HG02981 (cell line): ENCODE measurements at regions not wholly inside any gene's neighbourhood (a gene's known extent, or its start where the extent isn't known, plus 50 kb on each side); places are given as distances from the start of the nearest gene placed in this dataset.

Experiments used
- ATAC-seq: cut with Tn5 transposase; IDR thresholded peaks from one replicate; pipeline ENCODE4 v1.9.1; 2021; ENCODE audit warnings: mild to moderate bottlenecking, moderate library complexity; ENCODE audit not compliant: unreplicated experiment

- no peak for ATAC-seq
These were observed 578.0 kb downstream of the BCOR start for GRCh38 chrX:39519566-39520301.

- ATAC-seq = no peak
These were observed 572.0 kb downstream of the BCOR start for GRCh38 chrX:39525758-39526157.

GRCh38 chrX:39527025-39527424 lies 570.7 kb downstream of the BCOR start:
- ATAC-seq = no peak

GRCh38 chrX:39528161-39528916 lies 569.4 kb downstream of the BCOR start:
- no peak for ATAC-seq

- no peak for ATAC-seq
These were observed 565.0 kb downstream of the BCOR start for GRCh38 chrX:39532761-39533160.

DNA sequence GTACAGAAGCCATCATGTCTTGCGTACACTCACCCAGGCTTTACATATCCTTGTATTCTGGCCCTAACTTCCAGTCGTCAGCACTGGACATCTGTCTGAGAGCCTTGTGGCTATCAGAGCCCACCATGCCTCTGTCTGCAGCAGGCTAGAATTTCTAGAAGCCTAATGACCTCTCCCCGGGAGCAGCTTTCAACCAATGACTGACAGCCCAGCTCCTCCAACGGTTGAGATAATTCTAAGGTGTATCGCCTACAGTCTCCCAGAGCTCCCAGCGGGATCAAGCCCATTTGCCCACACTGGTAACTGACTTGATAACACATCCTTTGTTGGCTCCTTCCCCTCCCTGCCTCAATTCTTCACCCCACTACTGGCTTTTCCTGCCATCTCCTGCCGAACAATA lies 562.8 kb downstream of the BCOR start:
- ATAC-seq = no peak

DNA sequence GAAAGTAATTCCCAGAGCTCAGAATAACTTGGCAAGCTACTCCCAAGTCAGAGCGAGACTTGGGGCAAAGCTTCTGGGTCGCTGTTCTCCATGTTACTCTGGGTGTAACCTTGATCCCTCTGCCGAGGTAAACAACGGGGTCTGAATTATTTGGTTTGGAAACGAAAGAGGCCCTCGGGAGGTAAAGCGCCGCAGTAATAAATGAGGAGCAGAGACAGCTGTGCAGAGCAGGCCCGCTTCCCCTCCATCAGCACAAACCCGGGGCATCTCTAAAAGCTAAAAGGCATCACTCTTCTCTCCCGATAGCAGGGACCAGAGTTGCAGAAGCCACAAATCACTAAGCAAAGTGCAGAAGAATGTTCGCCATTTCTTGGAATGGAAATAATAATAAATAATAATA lies 561.5 kb downstream of the BCOR start:
- no peak for ATAC-seq

DNA sequence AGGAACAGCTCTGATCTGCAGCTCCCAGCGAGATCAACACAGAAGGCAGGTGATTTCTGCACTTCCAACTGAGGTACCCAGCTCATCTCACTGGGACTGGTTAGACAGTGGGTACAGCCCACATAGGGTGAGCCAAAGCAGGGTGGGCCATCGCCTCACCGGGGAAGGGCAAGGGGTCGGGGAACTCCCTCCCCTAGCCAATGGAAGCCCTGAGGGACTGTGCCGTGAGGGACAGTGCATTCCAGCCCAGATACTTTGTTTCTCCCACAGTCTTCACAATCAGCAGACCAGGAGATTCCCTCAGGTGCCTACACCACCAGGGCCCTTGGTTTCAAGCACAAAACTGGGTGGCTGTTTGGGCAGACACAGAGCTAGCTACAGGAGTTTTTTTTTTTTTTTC lies 555.9 kb downstream of the BCOR start:
- no peak for ATAC-seq

- ATAC-seq = no peak
These were observed 555.4 kb downstream of the BCOR start for GRCh38 chrX:39542316-39542715.

GRCh38 chrX:39550795-39551361 lies 546.9 kb downstream of the BCOR start:
- no peak for ATAC-seq

DNA sequence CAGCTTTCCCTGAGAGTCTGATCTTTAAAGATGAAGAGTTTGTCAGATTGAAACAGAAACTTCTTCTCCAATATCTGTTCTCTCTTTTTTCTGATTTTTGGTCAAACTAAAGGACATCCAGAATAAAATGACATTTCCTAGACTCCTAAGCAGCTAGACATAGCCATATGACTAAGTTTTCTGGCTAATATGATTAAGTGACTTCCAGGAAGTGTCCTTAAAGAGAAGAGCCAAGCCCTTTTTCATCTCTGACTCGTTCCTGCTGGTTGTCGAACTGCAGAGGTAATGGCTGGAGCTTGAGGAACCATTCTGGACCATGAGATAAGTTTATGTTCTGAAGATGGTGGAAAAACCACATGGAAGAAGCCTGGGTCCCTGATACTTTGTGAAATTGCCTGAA lies 546.0 kb downstream of the BCOR start:
- ATAC-seq = no peak

- no peak for ATAC-seq
These were observed 542.3 kb downstream of the BCOR start for GRCh38 chrX:39555431-39555830.

DNA sequence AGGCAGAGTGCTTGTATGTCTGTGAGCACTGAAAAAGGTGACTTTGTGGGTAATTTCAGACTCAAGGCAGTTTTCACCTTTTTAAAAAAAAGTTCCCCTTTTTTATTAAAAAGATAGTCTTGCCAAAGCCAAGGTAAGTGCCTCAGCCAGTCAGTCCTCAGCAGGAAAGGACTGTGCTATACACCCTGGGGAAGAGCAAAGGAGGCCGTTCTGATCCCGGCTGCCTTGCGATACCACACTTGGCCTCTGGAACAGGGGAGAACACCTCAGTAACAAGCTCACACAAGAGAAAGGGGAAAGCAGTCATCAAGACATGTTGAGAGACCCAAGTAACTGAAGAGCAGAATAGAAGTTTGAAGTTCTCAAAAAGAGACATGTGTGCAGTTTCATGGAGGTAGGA lies 541.7 kb downstream of the BCOR start:
- ATAC-seq = no peak

- no peak for ATAC-seq
These were observed 538.5 kb downstream of the BCOR start for GRCh38 chrX:39559229-39559628.

- ATAC-seq = no peak
These were observed 537.5 kb downstream of the BCOR start for GRCh38 chrX:39560271-39560670.

DNA sequence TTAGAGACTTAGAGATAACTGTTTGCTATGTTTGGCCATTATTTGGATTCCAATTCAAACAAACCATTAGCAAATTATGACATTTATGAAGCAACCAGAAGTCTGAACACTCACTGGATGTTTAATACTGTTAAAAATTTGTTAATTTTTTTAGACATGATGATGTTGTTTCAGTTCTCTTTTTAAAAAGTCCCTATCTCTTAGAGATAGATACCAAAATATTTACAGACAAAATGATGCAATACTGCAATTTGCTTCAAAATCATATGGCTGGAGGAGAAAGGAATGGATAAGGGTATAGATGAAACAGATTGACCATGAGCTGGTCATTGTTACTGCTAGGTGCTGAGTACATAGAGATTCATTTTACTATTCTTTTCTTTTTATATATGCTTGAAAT lies 534.6 kb downstream of the BCOR start:
- ATAC-seq = no peak

GRCh38 chrX:39564751-39565150 lies 533.0 kb downstream of the BCOR start:
- ATAC-seq = no peak

GRCh38 chrX:39574178-39574577 lies 523.6 kb downstream of the BCOR start:
- ATAC-seq = no peak

DNA sequence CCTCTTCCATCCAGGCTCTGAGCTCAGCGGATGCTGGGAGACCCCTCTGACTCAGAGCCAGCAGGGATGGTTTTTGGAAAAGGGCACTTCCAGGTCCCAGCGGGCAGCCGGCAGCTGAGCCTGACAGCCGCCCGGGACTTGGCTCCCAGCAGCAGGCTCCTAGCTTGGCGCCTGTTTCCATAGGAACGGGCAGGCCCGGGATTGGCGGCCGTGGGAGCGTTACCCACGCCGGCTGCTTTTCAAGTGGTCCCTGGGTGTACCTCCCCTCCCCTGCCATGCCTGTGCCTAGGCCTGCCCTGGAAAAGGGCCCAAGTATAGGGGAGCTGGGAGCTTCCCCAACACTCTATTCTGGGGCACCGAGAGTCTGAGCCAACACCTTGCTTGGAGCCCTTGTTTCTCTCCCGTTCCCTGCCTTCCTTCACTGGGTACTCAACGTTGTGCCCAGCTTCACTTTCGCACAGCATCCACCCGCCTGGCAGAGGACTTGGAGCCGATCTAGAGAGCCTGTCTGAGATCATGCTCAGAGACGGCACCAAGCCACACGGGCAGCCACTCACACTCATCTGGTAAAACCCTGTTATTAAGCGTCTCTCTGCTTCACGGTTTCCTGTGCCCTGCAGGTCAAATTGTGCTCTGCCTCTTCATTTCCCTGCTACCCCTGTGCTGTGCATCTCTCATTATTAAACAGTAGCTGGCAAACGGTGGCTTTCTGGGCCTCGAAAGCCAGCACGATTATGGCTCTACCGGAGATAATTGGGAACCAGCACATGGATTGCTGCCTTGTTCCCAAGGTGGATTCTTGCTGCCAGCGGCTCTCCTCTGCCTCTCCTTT lies 521.5 kb downstream of the BCOR start:
- ATAC-seq = no peak

DNA sequence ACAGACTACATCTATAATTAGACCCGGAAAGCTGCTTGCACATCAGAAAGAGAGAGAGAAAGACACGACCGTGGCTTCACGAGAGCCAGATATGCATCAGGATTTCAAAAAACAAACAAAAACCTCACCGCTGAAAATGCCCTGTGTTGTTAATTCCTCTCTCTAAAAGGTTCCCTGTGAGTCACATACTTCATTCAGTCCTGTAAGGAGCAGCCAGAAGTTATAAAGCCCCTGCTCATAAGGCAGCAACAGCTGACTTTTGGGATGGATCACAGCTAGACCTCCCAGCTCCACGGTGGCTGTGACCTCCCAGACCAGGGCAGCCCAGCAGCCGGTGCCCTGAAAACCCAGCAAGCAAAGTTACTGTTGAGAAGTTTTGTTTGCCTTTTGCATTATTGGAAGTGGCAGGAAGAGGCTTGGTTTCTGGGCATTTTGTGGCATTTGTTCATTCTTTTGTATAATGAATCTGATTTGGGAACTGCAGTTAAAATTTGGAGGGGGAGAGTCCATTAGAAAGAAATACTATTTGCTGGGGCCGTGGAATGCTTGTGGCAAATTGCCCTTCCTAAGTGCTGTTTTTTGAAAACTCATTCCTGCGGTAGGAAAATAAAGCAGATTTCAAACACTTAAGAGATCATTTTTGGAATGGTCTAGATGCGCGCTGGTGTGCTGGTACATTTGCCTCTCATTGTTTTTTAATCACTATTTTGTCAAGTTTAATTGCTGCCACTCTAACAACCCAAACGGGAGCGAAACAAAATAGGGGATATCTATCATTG lies 520.4 kb downstream of the BCOR start:
- ATAC-seq = no peak
